ENCODE measurements at regions not wholly inside any gene's neighbourhood (a gene's known extent, or its start where the extent isn't known, plus 50 kb on each side); places are given as distances from the start of the nearest gene placed in this dataset.

- no peaks in the 10 kb centered on the region for H3K9me3 ChIP-seq
- no peaks in the 10 kb centered on the region for H3K27me3 ChIP-seq
- intact Hi-C loops (cut with DNase I) = no loop called here
- no peak for DNase-seq
- H3K27ac ChIP-seq = no peak overlapping the region
- TF ChIP-seq, protein P1, sequence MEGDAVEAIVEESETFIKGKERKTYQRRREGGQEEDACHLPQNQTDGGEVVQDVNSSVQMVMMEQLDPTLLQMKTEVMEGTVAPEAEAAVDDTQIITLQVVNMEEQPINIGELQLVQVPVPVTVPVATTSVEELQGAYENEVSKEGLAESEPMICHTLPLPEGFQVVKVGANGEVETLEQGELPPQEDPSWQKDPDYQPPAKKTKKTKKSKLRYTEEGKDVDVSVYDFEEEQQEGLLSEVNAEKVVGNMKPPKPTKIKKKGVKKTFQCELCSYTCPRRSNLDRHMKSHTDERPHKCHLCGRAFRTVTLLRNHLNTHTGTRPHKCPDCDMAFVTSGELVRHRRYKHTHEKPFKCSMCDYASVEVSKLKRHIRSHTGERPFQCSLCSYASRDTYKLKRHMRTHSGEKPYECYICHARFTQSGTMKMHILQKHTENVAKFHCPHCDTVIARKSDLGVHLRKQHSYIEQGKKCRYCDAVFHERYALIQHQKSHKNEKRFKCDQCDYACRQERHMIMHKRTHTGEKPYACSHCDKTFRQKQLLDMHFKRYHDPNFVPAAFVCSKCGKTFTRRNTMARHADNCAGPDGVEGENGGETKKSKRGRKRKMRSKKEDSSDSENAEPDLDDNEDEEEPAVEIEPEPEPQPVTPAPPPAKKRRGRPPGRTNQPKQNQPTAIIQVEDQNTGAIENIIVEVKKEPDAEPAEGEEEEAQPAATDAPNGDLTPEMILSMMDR (IDR thresholded peaks at IDR 0.05) = no peak
- TF ChIP-seq POLR2A (IDR thresholded peaks at IDR 0.05) = no peak
- H3K4me1 ChIP-seq = no peaks in the 10 kb centered on the region
- WGBS, 2 donors = 32 to 44% methylated on average over 1 of the region's 1 CpG
- H3K4me3 ChIP-seq (replicated peaks in 1 of 3) = no peak overlapping the region
- no peaks in the 10 kb centered on the region for H3K36me3 ChIP-seq
Observed at GRCh38 chr4:159655547-159655946, 552.7 kb downstream of the RAPGEF2 start.

GRCh38 chr4:159669094-159669493 is 566.2 kb downstream of the RAPGEF2 start:
- Histone ChIP-seq H3K36me3 (no peaks in the 10 kb centered on the region), H3K4me1 (no peaks in the 10 kb centered on the region), H3K27me3 (no peaks in the 10 kb centered on the region), H3K4me3 (replicated peaks in 1 of 3) (no peak overlapping the region), H3K9me3 (no peaks in the 10 kb centered on the region), H3K27ac (no peak overlapping the region)
- intact Hi-C loops (cut with DNase I) = no loop called here
- TF ChIP-seq, protein P1 (IDR thresholded peaks at IDR 0.05) = no peak
- TF ChIP-seq POLR2A (IDR thresholded peaks at IDR 0.05) = no peak
- DNase-seq = no peak
- WGBS, 2 donors = 82 to 89% methylated on average over 4 of the region's 4 CpGs

- no peak for DNase-seq
- H3K27ac ChIP-seq = no peak overlapping the region
- no peak for TF ChIP-seq POLR2A (IDR thresholded peaks at IDR 0.05)
- TF ChIP-seq, protein P1 (IDR thresholded peaks at IDR 0.05) = no peak
- intact Hi-C loops (cut with DNase I) = no loop called here
- 89 to 95% methylated on average over 2 of the region's 2 CpGs for WGBS, 2 donors
- no peaks in the 10 kb centered on the region for H3K9me3 ChIP-seq
- no peak overlapping the region for H3K4me3 ChIP-seq (replicated peaks in 1 of 3)
- H3K27me3 ChIP-seq = no peaks in the 10 kb centered on the region
- H3K36me3 ChIP-seq = no peaks in the 10 kb centered on the region
- no peaks in the 10 kb centered on the region for H3K4me1 ChIP-seq
Observed at GRCh38 chr4:159673221-159673620, 570.3 kb downstream of the RAPGEF2 start.

- Histone ChIP-seq H3K36me3 (no peaks in the 10 kb centered on the region), H3K27me3 (no peaks in the 10 kb centered on the region), H3K27ac (no peak overlapping the region), H3K9me3 (no peaks in the 10 kb centered on the region), H3K4me3 (replicated peaks in 1 of 3) (no peak overlapping the region), H3K4me1 (no peaks in the 10 kb centered on the region)
- no peak for TF ChIP-seq POLR2A (IDR thresholded peaks at IDR 0.05)
- TF ChIP-seq, protein P1 (IDR thresholded peaks at IDR 0.05) = no peak
- WGBS, 2 donors = 84 to 93% methylated on average over 8 of the region's 8 CpGs
- no peak for DNase-seq
- intact Hi-C loops (cut with DNase I) = no loop called here
Observed at GRCh38 chr4:159674241-159674640, 571.4 kb downstream of the RAPGEF2 start.

- no peaks in the 10 kb centered on the region for H3K4me1 ChIP-seq
- no peak overlapping the region for H3K4me3 ChIP-seq (replicated peaks in 1 of 3)
- H3K9me3 ChIP-seq = no peaks in the 10 kb centered on the region
- DNase-seq = no peak
- intact Hi-C loops (cut with DNase I) = no loop called here
- H3K27me3 ChIP-seq = no peaks in the 10 kb centered on the region
- no peak for TF ChIP-seq POLR2A (IDR thresholded peaks at IDR 0.05)
- TF ChIP-seq, protein P1 (IDR thresholded peaks at IDR 0.05) = no peak
- no peaks in the 10 kb centered on the region for H3K36me3 ChIP-seq
- WGBS, 2 donors = 59 to 64% methylated on average over 1 of the region's 1 CpG
- no peak overlapping the region for H3K27ac ChIP-seq
Observed at GRCh38 chr4:159677521-159677920, 574.6 kb downstream of the RAPGEF2 start.
